Kidney (tissue), 13 donors: ENCODE measurements at regions not wholly inside any gene's neighbourhood (a gene's known extent, or its start where the extent isn't known, plus 50 kb on each side); places are given as distances from the start of the nearest gene placed in this dataset.

Experiments
- DNase-seq, 5 donors: peaks; one replicate each; pipeline ENCODE4 v3.0.0-alpha.2; 2013 to 2020
- FAIRE-seq: peaks from 2 replicates; lab custom pipeline; 2012; peaks lifted over from hg19 to GRCh38; lab: Jason Lieb, UNC
- H3K27ac ChIP-seq, 2 donors: one replicate each; pipeline ENCODE4 v1.7.0; 2013; ENCODE audit warnings: low read depth in 2 of 2, low read length in 2 of 2, inconsistent platforms in 1 of 2
- H3K27me3 ChIP-seq: one replicate; pipeline ENCODE4 v1.7.1; 2013; ENCODE audit warnings: low read length, inconsistent platforms; ENCODE audit not compliant: control insufficient read depth, insufficient read depth
- H3K36me3 ChIP-seq, 3 donors: one replicate each; pipeline versions ENCODE4 v1.7.0 to v1.7.1; 2013; ENCODE audit warnings: low read length in 3 of 3, control low read depth in 1 of 3, inconsistent platforms in 1 of 3; ENCODE audit not compliant: insufficient read depth in 3 of 3, control insufficient read depth in 2 of 3
- H3K4me1 ChIP-seq, 3 donors: one replicate each; pipeline versions ENCODE4 v1.7.0 to v1.7.1; 2013; ENCODE audit warnings: low read length in 3 of 3, inconsistent platforms in 1 of 3, low read depth in 1 of 3; ENCODE audit not compliant: control insufficient read depth in 2 of 3, insufficient read depth in 2 of 3
- H3K4me3 ChIP-seq, 3 donors: one replicate each; pipeline versions ENCODE4 v1.7.0 to v1.8.1; 2013; ENCODE audit warnings: low read length in 3 of 3, control low read depth in 1 of 3, inconsistent platforms in 1 of 3
- H3K9ac ChIP-seq, 3 donors: one replicate each; pipeline versions ENCODE4 v1.7.0 to v1.7.1; 2013; ENCODE audit warnings: low read length in 3 of 3, control low read depth in 1 of 3, inconsistent platforms in 1 of 3
- H3K9me3 ChIP-seq, 3 donors: one replicate each; pipeline versions ENCODE4 v1.7.0 to v1.7.1; 2013; ENCODE audit warnings: low read length in 3 of 3, control low read depth in 1 of 3, inconsistent platforms in 1 of 3; ENCODE audit not compliant: control insufficient read depth in 2 of 3, insufficient read depth in 1 of 3
- intact Hi-C: fragments of 100-400 bp; cut with DNase I; formaldehyde crosslinking; loops from one replicate; pipeline ENCODE4 v1.11.1; 2022
- TF ChIP-seq, protein P1 (sequence below): IDR thresholded peaks from 3 replicates; pipeline ENCODE4 v1.5.1; 2012; ENCODE audit warnings: mild to moderate bottlenecking, moderate library complexity, borderline replicate concordance; ENCODE audit not compliant: insufficient read depth; ENCODE audit errors: extremely low read depth
- donor health status: control.
- donor health status: control.
- donor health status: control.
- donor health status: control.
- donor health status: control.
- donor health status: DM: yes; HTN: yes; CAD: no.
- donor health status: Normal renal cell carcinoma (clear cell type).

DNA sequence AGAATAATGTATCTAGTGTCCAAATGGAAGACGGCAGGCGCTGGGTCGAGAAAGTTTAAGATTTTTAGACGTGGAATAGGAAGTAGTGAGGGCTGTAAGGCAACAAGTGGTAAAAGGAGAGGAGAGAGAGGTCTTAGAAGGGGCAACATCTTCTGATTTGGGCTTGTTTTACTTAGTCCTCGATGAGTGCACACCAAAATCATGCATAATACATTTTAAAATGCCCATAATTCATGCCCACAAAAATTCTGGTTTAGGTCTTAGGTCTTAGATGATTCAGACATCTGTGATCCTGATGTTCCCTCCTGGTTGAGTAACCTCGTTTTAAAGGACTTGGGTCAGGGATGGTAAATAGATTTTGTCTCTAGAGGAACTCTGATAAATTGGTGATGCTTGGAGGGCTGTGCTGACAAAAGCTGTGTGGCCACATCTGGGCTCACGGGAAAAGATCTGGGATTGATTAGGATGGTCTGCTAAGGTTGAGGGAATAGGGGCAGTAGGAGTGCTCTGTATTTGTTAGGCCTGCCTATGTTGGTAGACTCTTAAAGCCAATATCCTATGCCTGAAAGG, 476.3 kb downstream of the CCDC171 start:
- Histone ChIP-seq H3K9me3 (no peaks in the 10 kb centered on the region), H3K27me3 (no peaks in the 10 kb centered on the region), H3K4me1 (no peaks in the 10 kb centered on the region), H3K36me3 (no peaks in the 10 kb centered on the region), H3K9ac (no peak overlapping the region), H3K4me3 (no peak overlapping the region), H3K27ac (no peak overlapping the region)
- no peak for DNase-seq
- intact Hi-C loops, result no loop called here
- FAIRE-seq, result no peak
- TF ChIP-seq, protein P1, sequence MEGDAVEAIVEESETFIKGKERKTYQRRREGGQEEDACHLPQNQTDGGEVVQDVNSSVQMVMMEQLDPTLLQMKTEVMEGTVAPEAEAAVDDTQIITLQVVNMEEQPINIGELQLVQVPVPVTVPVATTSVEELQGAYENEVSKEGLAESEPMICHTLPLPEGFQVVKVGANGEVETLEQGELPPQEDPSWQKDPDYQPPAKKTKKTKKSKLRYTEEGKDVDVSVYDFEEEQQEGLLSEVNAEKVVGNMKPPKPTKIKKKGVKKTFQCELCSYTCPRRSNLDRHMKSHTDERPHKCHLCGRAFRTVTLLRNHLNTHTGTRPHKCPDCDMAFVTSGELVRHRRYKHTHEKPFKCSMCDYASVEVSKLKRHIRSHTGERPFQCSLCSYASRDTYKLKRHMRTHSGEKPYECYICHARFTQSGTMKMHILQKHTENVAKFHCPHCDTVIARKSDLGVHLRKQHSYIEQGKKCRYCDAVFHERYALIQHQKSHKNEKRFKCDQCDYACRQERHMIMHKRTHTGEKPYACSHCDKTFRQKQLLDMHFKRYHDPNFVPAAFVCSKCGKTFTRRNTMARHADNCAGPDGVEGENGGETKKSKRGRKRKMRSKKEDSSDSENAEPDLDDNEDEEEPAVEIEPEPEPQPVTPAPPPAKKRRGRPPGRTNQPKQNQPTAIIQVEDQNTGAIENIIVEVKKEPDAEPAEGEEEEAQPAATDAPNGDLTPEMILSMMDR, result no peak

DNA sequence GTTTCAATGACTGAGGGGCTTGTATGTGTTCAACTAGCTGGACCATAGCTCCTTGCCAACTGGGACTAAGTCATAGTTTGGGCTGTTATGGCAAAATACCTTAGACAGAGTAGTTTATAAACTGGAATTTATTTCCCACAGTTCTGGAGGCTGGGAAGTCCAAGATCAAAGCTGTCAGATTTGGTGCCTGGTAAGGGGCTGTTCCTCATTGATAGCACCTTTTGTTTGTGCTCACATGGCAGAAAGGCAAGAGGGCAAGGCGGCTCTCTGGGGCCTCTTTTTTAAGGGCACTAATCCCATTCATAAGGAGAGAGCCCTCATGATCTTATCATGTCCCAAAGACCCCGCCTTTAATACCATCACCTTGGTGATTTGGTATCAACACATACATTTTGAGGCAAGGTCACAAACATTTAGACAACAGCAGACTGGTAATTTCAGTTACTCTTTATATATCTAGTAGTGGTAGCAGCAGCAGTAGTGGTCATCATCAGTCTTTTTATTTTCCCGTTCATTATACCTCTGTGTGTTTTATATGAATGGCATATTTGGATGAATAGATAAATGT, 477.0 kb downstream of the CCDC171 start:
- intact Hi-C loops, result no loop called here
- Histone ChIP-seq H3K27me3 (no peaks in the 10 kb centered on the region), H3K36me3 (no peaks in the 10 kb centered on the region), H3K27ac (no peak overlapping the region), H3K4me1 (no peaks in the 10 kb centered on the region), H3K9me3 (no peaks in the 10 kb centered on the region), H3K4me3 (no peak overlapping the region), H3K9ac (no peak overlapping the region)
- FAIRE-seq, result no peak
- TF ChIP-seq, protein P1, result no peak
- no peak for DNase-seq

DNA sequence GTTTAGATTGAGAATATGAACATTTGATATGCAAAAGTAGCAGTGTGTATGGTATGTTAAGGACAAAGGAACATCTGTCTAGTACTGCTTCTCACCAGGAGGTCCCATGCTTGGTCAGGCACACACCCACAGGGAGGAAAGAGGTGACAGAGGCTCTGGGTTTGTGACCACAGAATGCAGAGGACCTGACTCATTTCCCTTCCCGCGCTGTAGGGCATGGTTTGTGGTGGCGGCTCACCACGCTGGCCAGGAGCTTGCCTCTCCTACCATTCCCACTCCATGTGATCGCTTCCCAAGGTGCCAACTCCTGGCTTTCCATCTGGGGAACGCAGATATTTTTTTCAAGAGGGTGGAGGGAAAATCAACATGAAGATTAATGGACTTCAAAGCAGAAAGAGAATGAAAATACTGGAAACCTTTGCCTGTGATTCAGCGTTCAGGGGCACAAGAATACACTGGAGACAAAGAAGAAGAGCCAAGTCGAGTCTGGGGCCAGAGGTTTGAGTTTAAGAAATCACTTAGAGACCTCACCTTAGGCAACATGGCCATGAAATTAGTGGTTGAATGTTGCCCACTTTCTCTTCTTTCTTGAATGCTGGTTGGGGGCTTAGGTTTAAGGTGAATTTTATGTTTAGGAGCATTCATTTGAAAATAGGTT, 477.8 kb downstream of the CCDC171 start:
- FAIRE-seq (no peak), DNase-seq (no peak)
- Histone ChIP-seq H3K36me3 (no peaks in the 10 kb centered on the region), H3K4me3 (no peak overlapping the region), H3K9ac (no peak overlapping the region), H3K27ac (no peak overlapping the region), H3K4me1 (no peaks in the 10 kb centered on the region), H3K9me3 (no peaks in the 10 kb centered on the region), H3K27me3 (no peaks in the 10 kb centered on the region)
- TF ChIP-seq, protein P1, result no peak
- intact Hi-C loops, result no loop called here
